ENCODE measurements at regions not wholly inside any gene's neighbourhood (a gene's known extent, or its start where the extent isn't known, plus 50 kb on each side); places are given as distances from the start of the nearest gene placed in this dataset.
"Not testable (repeated sequence)": the region's sequence is repeated elsewhere in the genome, so short reads cannot be mapped to it uniquely, and the experiment has no call there.

GRCh38 chr3:80897005-80897404, 864.4 kb downstream of the GBE1 start:
- not testable (repeated sequence) for FAIRE-seq

DNA sequence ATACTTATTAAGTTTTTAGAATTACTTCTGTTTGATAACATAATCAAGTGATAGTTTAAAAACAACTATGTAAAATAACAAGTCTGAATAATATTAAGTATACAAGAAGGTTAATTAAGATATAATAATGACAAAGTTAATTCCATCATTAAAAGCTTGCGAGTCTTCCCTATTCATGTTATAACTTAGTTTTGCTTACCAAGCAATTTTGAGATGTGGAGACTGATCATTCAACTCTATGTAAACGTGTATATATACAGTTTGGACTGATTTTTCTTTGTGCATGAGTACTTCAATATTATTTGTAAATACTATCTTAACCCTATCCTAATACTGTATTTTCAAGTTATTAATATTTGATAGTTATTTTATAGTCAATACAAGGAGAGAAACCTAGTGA, 870.9 kb downstream of the GBE1 start:
- no peak for FAIRE-seq

GRCh38 chr3:80889535-80889934, 871.9 kb downstream of the GBE1 start:
- FAIRE-seq: no peak

- no peak for FAIRE-seq
Observed at GRCh38 chr3:80870476-80871041, 890.9 kb downstream of the GBE1 start.

DNA sequence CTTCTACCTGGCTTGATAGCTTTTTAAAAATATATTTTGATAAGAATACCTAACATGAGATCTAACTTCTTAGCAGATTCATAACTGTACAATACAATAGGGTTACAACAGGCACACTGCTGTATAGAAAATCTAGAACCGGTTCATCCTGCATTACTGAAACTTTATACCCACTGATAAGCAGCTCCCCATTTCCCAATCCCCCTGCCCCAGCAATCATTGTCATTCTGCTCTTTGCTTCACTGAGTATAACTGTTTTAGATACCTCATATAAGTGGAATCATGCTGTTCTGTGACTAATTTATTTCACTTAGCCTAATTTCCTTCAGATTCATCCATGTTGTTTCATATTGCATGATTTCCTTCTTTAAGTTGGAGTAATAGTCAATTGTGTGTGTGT, 906.0 kb downstream of the GBE1 start:
- no peak for FAIRE-seq

GRCh38 chr3:80836395-80836794, 925.0 kb downstream of the GBE1 start:
- FAIRE-seq: no peak

- FAIRE-seq: no peak
Observed at GRCh38 chr3:80807577-80807976, 953.9 kb downstream of the GBE1 start.

GRCh38 chr3:80806673-80807072, 954.8 kb downstream of the GBE1 start:
- FAIRE-seq: no peak

GRCh38 chr3:80788914-80789313, 972.5 kb downstream of the GBE1 start:
- peak; percentile 75 for FAIRE-seq

- no peak for FAIRE-seq
Observed at GRCh38 chr3:80785875-80786274, 975.6 kb downstream of the GBE1 start.

GRCh38 chr3:80785475-80785874, 976.0 kb downstream of the GBE1 start:
- FAIRE-seq: no peak

GRCh38 chr3:80771085-80771484, 990.4 kb downstream of the GBE1 start:
- no peak for FAIRE-seq

DNA sequence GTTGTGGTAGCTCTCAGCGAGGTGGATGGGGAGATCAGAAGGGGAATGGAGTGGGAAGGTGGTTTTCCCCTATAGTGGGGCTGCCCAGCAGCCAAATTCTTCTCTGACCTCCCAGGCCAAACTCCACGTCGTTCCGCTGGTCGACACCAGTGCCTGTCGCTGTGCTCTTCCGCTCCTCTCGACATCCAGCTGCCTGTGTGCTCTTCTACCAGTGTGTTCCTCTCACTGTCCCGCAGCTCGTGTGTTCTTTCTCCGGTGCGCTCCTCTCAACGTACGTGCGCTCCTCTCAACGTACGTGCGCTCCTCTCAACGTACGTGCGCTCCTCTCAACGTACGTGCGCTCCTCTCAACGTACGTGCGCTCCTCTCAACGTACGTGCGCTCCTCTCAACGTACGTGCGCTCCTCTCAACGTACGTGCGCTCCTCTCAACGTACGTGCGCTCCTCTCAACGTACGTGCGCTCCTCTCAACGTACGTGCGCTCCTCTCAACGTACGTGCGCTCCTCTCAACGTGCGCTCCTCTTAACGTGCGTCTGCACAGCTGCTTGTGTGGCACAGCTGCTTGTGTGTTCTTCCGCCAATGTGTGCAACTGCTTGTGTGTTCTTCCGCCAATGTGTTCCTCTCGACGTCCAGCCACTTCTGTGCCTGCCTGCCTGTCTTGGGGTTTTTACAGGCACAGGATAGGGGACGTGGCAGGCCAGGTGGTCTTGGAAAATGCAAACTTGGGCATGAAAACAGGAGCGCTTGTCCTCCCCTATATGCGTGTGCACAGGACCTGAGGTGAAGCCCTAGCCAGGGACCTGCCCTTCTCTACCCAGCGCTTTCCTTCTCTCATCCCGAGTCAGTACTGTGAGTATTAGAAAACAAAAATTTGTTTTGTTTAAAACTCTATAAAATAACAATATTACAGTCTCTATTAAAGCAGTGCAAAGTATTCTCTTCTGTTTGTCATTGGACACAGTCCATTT, 991.1 kb downstream of the GBE1 start:
- no peak for FAIRE-seq

GRCh38 chr3:80769683-80770082, 991.8 kb downstream of the GBE1 start:
- FAIRE-seq: no peak

- no peak for FAIRE-seq
Observed at GRCh38 chr3:80767604-80768003, 993.8 kb downstream of the GBE1 start.

DNA sequence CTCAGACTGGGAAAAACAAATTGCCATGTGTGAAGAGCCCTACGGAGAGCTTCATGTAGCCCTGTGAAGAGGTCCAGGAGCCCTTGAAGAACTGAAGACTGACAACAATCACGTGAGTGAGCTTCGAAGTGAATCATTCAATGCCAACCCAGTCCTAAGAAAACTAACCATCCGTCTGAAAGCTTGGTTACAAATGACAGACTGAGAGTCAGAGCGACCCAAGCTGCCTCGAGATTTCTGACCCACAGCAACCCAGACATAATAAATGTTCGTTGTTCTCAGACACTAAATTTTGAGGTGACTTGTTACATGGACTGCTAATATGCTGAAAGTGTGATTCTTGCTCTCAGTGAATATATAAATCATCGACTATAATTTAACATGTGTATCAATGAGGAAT, 987.2 kb upstream of the ROBO1 start:
- no peak for FAIRE-seq

DNA sequence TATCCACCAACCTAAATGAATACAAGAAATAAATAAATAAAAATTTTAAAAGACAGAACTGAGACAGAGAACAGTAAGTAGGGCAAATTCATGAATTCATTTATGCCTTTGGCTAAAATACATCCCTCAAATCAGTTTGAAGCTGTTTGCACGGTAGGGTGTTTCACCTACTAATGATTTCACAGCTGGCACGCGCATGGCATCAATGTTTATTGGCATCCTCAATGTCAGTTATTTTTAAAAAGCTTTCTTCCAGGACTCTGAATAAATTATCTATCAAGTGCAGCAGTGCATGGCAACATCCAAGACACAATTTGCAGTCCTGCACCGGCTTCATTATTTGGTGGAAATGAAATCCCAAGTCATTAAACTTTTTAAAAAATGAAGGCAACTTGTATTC, 985.2 kb upstream of the ROBO1 start:
- no peak for FAIRE-seq

- FAIRE-seq: no peak
Observed at GRCh38 chr3:80750637-80751036, 982.8 kb upstream of the ROBO1 start.

DNA sequence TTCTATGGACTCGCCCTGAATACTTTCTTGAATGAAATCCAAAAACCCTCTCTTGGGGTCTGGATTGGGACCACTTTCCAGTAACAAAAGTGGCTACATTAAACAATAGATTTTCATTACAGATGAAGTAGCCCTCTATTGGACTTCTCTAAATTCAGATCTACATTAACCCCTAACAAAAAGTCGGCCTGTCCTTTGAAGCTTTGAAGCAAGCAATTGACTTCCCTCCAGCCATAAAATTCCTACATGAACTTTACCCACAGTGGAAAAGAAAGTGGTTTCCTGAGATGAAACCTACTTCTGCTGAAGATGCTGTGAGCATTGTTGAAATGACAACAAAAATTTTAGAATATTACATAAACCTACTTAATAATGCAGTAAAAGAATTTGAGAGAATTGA, 967.1 kb upstream of the ROBO1 start:
- FAIRE-seq: no peak

DNA sequence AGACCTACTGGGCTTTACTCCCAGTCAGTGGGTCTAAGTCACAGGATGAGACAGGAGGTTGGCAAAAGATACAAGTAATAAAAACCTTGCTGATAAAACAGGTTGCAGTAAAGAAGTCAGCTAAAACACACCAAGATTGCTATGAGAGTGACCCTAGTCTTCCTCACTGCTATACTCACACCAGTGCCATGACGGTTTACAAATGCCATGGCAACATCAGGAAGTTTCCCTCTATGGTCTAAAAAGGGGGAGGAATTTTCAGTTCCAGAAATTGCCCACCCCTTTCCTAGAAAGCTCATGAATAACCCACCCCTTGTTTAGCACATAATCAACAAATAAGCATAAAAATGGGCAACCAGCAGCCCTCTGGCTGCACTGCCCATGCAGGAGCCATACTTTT, 966.7 kb upstream of the ROBO1 start:
- FAIRE-seq: no peak

GRCh38 chr3:80733522-80734176, 965.9 kb upstream of the ROBO1 start:
- FAIRE-seq: no peak

- not testable (repeated sequence) for FAIRE-seq
Observed at GRCh38 chr3:80727561-80727960, 959.8 kb upstream of the ROBO1 start.

DNA sequence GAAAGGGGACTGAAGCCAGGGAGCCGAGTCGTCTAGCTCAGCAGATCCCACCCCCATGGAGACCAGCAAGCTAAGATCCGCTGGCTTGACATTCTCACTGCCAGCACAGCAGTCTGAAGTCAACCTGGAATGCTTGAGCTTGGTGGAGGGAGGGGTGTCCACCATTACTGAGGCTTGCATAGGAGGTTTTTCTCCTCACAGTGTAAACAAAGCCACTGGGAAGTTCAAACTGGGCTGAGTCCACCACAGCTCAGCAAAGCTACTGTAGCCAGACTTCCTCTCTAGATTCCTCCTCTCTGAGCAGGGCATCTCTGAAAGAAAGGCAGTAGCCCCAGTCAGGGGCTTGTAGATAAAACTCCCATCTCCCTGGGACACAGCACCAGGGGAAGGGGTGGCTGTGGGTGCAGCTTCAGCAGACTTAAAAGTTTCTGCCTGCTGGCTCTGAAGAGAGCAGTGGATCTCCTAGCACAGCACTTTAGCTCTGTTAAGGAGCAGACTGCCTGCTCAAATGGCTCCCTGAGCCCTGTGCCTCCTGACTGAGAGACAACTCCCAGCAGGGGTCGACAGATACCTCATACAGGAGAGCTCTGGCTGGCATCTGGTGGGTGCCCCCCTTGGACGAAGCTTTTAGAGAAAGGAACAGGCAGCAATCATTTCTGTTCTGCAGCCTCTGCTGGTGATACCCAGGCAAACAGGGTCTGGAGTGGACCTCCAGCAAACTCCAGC, 942.0 kb upstream of the ROBO1 start:
- FAIRE-seq: not testable (repeated sequence)
